ENCODE measurements at regions not wholly inside any gene's neighbourhood (a gene's known extent, or its start where the extent isn't known, plus 50 kb on each side); places are given as distances from the start of the nearest gene placed in this dataset.

DNA sequence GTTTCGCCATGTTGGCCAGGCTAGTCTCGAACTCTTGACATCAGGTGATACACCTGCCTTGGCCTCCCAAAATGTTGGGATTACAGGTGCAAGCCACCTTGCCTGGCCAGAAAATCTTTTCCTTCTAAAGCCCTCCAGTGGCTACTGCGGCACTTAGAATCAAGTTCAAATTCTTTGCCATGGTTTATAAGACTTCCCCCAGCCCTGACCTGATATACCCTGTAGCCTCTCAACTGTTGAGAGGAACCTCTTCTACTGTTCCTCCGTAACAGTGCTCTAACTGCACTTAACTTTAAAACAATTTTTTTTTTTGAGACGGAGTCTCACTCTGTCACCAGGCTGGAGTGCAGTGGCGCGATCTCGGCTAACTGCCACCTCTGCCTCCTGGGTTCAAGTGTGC is 235.6 kb downstream of the BCAS1 start:
- TF ChIP-seq POLR2AphosphoS5 (IDR thresholded peaks at IDR 0.05; ENCODE audit: borderline replicate concordance, low read depth, low read length) (no peak), EZH2 (IDR thresholded peaks at IDR 0.05) (no peak), FOXP2 (optimal IDR thresholded peaks at IDR 0.05; ENCODE audit: control extremely low read depth, extremely low read length, insufficient read depth) (no peak)

Measured in SK-N-MC (cell line).